Gastrocnemius medialis (tissue), 4 donors: ENCODE measurements at regions not wholly inside any gene's neighbourhood (a gene's known extent, or its start where the extent isn't known, plus 50 kb on each side); places are given as distances from the start of the nearest gene placed in this dataset.

Source experiments
- ATAC-seq, 2 donors: fragments of 150-250 bp; one replicate each; pipeline ENCODE4 v1.9.1; 2016
- DNase-seq, 2 donors: peaks; one replicate each; pipeline ENCODE4 v3.0.0-alpha.2; 2019
- H3K27ac ChIP-seq, 4 donors: fragments of 200-600 bp; sonication (generic); 1 replicate in 1 of 4; 2 replicates in 3 of 4; pipeline ENCODE4 v1.5.1; 2016 to 2018; ENCODE audit warnings: mild to moderate bottlenecking in 2 of 4, moderate library complexity in 1 of 4
- H3K27me3 ChIP-seq, 3 donors: fragments of 200-600 bp; sonication (generic) in 2 of 3; 1 replicate in 1 of 3; 2 replicates in 2 of 3; pipeline versions ENCODE4 v1.5.1 to v1.6.0; 2016 to 2019; ENCODE audit warnings: mild to moderate bottlenecking in 1 of 3, moderate library complexity in 1 of 3
- H3K36me3 ChIP-seq, 2 donors: fragments of 200-600 bp; sonication (generic) in 1 of 2; one replicate each; pipeline ENCODE4 v1.5.1; 2017 to 2018
- H3K4me1 ChIP-seq, 2 donors: fragments of 200-600 bp; sonication (generic) in 1 of 2; one replicate each; pipeline ENCODE4 v1.5.1; 2016 to 2017; ENCODE audit warnings: mild to moderate bottlenecking in 2 of 2
- H3K4me3 ChIP-seq, 4 donors: fragments of 200-600 bp; sonication (generic) in 3 of 4; 1 replicate in 1 of 4; 2 replicates in 3 of 4; pipeline ENCODE4 v1.5.1; 2016 to 2019; ENCODE audit warnings: mild to moderate bottlenecking in 2 of 4
- H3K9me3 ChIP-seq, 3 donors: fragments of 200-600 bp; sonication (generic) in 2 of 3; 1 replicate in 1 of 3; 2 replicates in 2 of 3; pipeline ENCODE4 v1.5.1; 2016 to 2019
- POLR2A ChIP-seq, 2 donors: fragments of 450-650 bp; IDR thresholded peaks; one replicate each; pipeline ENCODE4 v1.6.1; 2017; ENCODE audit warnings: antibody characterized with exemption in 2 of 2, mild to moderate bottlenecking in 2 of 2, moderate library complexity in 2 of 2
- in situ Hi-C, 4 donors: fragments of 200-750 bp; cut with MboI; loops; one replicate each; pipeline versions ENCODE4 v1.15.0 to v1.8.0; 2017; ENCODE audit warnings: low sequenced_read_pairs in 4 of 4
- intact Hi-C: fragments of 100-400 bp; cut with DNase I; formaldehyde crosslinking; loops from one replicate; pipeline ENCODE4 v1.15.1; 2023; ENCODE audit warnings: low total_unique reads
- TF ChIP-seq, protein P1 (sequence below), 5 experiments: fragments of 450-650 bp in 3 of 5; fragments of 200-600 bp in 2 of 5; sonication (generic) in 2 of 5; IDR thresholded peaks in 4 of 5; conservative IDR thresholded peaks in 1 of 5; 1 replicate in 4 of 5; 2 replicates in 1 of 5; pipeline ENCODE4 v1.5.1; 2016 to 2019; ENCODE audit warnings: antibody characterized with exemption in 5 of 5, mild to moderate bottlenecking in 3 of 5, moderate library complexity in 3 of 5

DNA sequence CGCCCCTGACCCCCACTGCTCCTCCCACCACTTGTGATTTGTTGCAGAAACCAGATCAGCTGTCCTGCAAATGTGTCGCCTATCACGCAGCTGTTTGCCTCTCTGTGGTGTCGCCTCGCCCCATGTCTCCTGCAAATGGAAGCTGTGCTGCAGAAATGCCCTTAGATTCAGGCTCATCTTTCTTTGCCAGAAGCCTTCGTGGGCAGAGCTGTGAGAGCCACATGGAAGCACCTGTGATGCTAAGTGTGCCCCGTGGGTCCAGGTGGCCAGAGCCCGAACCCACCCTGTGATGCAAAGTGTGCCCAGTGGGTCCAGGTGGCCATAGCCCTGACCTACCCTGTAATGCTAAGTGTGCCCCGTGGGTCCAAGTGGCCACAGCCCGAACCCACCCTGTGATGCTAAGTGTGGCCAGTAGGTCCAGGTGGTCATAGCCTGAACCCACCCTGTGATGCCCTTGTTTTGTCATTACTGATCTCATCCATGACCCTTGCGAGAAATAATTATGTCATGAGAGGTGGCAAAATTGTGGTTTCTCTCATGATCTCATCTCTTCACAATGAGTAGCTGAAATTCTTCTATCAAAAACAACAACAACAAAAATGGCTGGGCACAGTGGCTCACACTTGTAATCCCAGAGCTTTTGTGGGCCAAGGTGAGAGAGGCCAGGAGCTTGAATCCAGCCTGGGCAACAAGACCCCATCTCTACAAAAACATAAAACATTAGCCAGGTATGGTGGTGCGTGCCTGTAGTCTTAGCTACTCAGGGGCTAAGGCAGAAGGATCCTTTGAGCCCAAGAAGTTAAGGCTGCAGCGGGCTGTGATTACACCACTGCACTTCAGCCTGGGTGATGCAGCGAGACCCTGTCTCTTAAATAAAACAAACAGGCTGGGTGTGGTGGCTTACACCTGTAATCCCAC lies 187.4 kb downstream of the GOLGA6L6 start:
- TF ChIP-seq POLR2A (IDR thresholded peaks at IDR 0.05): no peak
- TF ChIP-seq, protein P1, sequence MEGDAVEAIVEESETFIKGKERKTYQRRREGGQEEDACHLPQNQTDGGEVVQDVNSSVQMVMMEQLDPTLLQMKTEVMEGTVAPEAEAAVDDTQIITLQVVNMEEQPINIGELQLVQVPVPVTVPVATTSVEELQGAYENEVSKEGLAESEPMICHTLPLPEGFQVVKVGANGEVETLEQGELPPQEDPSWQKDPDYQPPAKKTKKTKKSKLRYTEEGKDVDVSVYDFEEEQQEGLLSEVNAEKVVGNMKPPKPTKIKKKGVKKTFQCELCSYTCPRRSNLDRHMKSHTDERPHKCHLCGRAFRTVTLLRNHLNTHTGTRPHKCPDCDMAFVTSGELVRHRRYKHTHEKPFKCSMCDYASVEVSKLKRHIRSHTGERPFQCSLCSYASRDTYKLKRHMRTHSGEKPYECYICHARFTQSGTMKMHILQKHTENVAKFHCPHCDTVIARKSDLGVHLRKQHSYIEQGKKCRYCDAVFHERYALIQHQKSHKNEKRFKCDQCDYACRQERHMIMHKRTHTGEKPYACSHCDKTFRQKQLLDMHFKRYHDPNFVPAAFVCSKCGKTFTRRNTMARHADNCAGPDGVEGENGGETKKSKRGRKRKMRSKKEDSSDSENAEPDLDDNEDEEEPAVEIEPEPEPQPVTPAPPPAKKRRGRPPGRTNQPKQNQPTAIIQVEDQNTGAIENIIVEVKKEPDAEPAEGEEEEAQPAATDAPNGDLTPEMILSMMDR (IDR thresholded peaks at IDR 0.05 in 4 of 5, conservative IDR thresholded peaks at IDR 0.05 in 1 of 5): no peak
- no peaks in the 10 kb centered on the region for H3K36me3 ChIP-seq
- no peaks in the 10 kb centered on the region for H3K27me3 ChIP-seq
- no peak overlapping the region for H3K4me3 ChIP-seq
- H3K27ac ChIP-seq: no peak overlapping the region
- intact Hi-C loops (no loop called here), in situ Hi-C loops (no loop called here)
- ATAC-seq (no peak), DNase-seq (no peak)
- H3K4me1 ChIP-seq: no peaks in the 10 kb centered on the region
- H3K9me3 ChIP-seq: no peaks in the 10 kb centered on the region

DNA sequence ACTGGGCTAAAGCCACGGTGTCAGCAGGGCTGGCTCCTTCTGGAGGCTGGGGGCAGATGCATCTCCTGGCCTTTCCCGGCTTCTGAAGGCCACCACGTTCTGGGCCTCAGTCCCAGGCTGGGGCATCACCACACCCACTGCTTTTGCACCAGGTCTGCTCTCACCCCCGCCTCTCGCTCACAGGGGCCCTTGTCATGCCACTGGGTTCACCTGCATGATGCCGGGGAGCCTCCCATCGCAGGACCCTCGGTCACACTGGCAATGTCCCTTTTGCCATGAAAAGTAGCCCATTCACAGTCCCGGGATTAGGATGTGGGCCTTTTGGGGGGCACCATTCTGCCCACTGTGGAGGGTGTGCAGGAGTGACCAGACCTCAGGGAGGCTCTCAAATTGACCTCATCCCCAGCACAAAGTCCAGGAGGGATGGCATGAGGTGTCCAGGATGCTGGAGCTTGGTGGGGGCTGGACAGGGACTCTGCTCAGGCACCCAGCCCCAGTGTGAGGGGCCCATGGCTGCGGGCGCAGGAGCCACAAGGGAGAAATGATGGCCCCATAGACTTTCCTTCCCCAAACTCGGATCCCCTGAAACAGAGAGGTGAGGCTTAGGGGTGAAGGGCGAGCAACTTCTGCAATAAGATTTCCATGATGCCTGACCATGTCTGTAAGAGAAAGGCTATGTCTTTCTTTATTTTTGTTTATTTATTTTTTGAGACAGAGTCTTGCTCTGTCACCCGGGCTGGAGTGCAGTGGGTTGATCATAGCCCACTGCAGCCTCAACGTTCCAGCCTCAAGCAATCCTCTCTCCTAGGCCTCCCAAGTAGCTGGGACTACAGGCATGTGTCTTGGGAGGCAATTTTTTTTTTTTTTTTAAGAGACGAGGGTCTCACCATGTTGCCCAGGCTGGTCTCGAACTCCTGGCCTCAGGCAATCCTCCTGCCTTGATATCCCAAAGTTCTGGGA lies 189.1 kb downstream of the GOLGA6L6 start:
- Histone ChIP-seq H3K27ac (no peak overlapping the region), H3K9me3 (no peaks in the 10 kb centered on the region), H3K4me1 (no peaks in the 10 kb centered on the region), H3K36me3 (no peaks in the 10 kb centered on the region), H3K4me3 (no peak overlapping the region), H3K27me3 (no peaks in the 10 kb centered on the region)
- TF ChIP-seq, protein P1 (IDR thresholded peaks at IDR 0.05 in 4 of 5, conservative IDR thresholded peaks at IDR 0.05 in 1 of 5): no peak
- TF ChIP-seq POLR2A (IDR thresholded peaks at IDR 0.05): no peak
- DNase-seq (no peak), ATAC-seq (no peak)
- intact Hi-C loops: no loop called here
- in situ Hi-C loops: no loop called here

DNA sequence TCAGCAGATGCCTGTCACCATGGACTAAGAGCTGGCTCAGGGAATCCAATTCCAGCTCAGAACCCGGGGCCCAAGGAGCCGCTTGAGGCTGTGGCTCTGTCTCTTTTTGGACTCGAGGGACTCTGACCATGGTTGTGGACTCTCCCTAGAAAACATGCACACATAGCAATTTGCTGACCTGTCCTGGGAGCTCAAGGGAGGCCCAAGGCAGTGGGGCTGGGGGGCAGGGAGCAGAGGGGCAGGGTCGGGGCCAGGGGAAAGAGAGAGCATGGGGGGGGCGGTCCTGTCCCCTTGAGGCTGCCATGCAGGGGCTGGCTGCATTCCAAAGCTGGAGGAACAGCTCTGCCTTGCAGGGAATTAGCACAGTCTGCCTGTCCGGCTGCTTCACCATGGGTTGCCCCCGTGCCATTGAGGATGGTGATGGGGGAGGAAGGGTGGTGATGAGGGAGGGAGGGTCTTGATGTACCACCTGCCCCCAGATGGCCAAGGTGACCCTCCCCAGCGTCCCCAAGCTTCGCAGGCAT lies 190.1 kb downstream of the GOLGA6L6 start:
- TF ChIP-seq, protein P1 (IDR thresholded peaks at IDR 0.05 in 4 of 5, conservative IDR thresholded peaks at IDR 0.05 in 1 of 5): no peak
- no peak for TF ChIP-seq POLR2A (IDR thresholded peaks at IDR 0.05)
- ATAC-seq (no peak), DNase-seq (peak in 1 of 2 donors; percentile 12)
- Histone ChIP-seq H3K9me3 (no peaks in the 10 kb centered on the region), H3K27ac (no peak overlapping the region), H3K4me3 (no peak overlapping the region), H3K36me3 (no peaks in the 10 kb centered on the region), H3K4me1 (no peaks in the 10 kb centered on the region), H3K27me3 (no peaks in the 10 kb centered on the region)
- intact Hi-C loops (no loop called here), in situ Hi-C loops (no loop called here)

DNA sequence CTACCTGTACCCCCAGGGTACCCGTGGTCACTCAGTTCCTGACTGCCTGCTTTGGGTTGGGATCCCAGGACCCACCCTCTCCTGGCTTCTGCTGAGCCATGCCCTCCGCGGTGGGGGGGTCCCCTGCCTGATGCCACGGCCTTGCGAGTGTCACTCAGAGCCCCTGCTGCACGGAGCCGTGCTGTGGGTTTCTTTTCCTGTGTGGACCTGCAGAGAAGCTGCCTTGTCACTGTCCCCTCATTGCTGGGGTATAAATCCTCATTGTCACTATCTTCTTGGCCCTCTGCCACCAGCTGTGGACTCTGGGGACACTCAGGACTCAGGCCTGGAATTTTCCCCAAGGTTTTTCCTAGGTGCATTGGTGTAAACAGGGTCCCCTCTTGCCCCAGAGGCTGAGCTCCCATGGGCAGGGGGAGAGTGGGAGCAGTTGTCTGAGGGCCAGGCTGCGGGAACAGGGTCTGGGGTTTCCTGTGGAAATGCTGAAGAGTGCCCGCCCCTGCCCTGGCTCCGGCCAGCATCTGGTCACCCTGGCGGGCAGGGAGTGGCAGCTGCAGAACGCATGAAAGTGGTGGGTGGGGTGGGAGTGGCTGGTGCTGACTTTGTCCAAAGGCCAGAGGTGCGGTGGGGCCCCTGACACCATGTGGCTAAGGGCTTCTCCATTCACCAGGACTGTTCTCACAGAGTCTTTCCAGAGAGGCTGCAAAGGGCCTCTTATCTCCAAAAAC lies 191.7 kb downstream of the GOLGA6L6 start:
- DNase-seq: peak in 1 of 2 donors; percentile 9
- H3K27me3 ChIP-seq: no peaks in the 10 kb centered on the region

More for the DNA sequence above, 191.7 kb downstream of the GOLGA6L6 start:
- TF ChIP-seq, protein P1 (IDR thresholded peaks at IDR 0.05 in 4 of 5, conservative IDR thresholded peaks at IDR 0.05 in 1 of 5): no peak
- TF ChIP-seq POLR2A (IDR thresholded peaks at IDR 0.05): no peak
- ATAC-seq: no peak
- intact Hi-C loops: no loop called here
- no peak overlapping the region for H3K27ac ChIP-seq
- no peaks in the 10 kb centered on the region for H3K36me3 ChIP-seq
- H3K4me1 ChIP-seq: no peaks in the 10 kb centered on the region
- no peak overlapping the region for H3K4me3 ChIP-seq
- in situ Hi-C loops: no loop called here
- H3K9me3 ChIP-seq: no peaks in the 10 kb centered on the region
